Endodermal cell (in vitro differentiated cells): ENCODE measurements at regions not wholly inside any gene's neighbourhood (a gene's known extent, or its start where the extent isn't known, plus 50 kb on each side); places are given as distances from the start of the nearest gene placed in this dataset.

Experiments
- DNase-seq: peaks from one replicate; pipeline ENCODE4 v3.0.0-alpha.2; 2017
- H3K27ac ChIP-seq: 2 replicates; pipeline ENCODE4 v1.5.1; 2013; ENCODE audit warnings: mild to moderate bottlenecking, low read depth, low read length, moderate library complexity
- H3K27me3 ChIP-seq: 2 replicates; pipeline ENCODE4 v1.6.1; 2013; ENCODE audit warnings: mild to moderate bottlenecking, low read length, moderate library complexity; ENCODE audit not compliant: insufficient read depth, control insufficient read depth, poor library complexity, severe bottlenecking
- H3K36me3 ChIP-seq: 2 replicates; pipeline ENCODE4 v1.7.0; 2013; ENCODE audit warnings: mild to moderate bottlenecking, low read length, moderate library complexity; ENCODE audit not compliant: control insufficient read depth, insufficient read depth
- H3K4me1 ChIP-seq: one replicate; pipeline ENCODE4 v1.7.0; 2013; ENCODE audit warnings: low read length; ENCODE audit not compliant: control insufficient read depth, insufficient read depth
- H3K4me3 ChIP-seq: 2 replicates; pipeline ENCODE4 v1.5.1; 2013; ENCODE audit warnings: mild to moderate bottlenecking, low read length, moderate library complexity
- H3K9ac ChIP-seq: 2 replicates; pipeline ENCODE4 v1.6.1; 2013; ENCODE audit warnings: mild to moderate bottlenecking, low read length, moderate library complexity; ENCODE audit not compliant: poor library complexity, severe bottlenecking; ENCODE audit errors: extremely low read depth
- H3K9me3 ChIP-seq: 2 replicates; pipeline ENCODE4 v1.6.1; 2013; ENCODE audit warnings: mild to moderate bottlenecking, low read length, moderate library complexity; ENCODE audit not compliant: control insufficient read depth
- H3K27ac Mint-ChIP-seq: 2 replicates; pipeline ENCODE4 v1.8.0; 2020; ENCODE audit warnings: mixed read lengths
- H3K27me3 Mint-ChIP-seq: 2 replicates; pipeline ENCODE4 v1.8.0; 2021; ENCODE audit warnings: mild to moderate bottlenecking, mixed read lengths; ENCODE audit not compliant: insufficient read depth
- H3K36me3 Mint-ChIP-seq: 2 replicates; pipeline ENCODE4 v1.8.0; 2020; ENCODE audit warnings: low read depth, mixed read lengths
- H3K4me1 Mint-ChIP-seq: 2 replicates; pipeline ENCODE4 v1.8.0; 2020; ENCODE audit warnings: mixed read lengths
- H3K4me3 Mint-ChIP-seq: 2 replicates; pipeline ENCODE4 v1.8.0; 2020; ENCODE audit warnings: mild to moderate bottlenecking, moderate library complexity, mixed read lengths
- H3K9me3 Mint-ChIP-seq: 2 replicates; pipeline ENCODE4 v1.8.0; 2020; ENCODE audit warnings: mild to moderate bottlenecking, mixed read lengths
- CTCF ChIP-seq: fragments of 200-600 bp; sonication (generic); conservative IDR thresholded peaks from 2 replicates; pipeline ENCODE4 v1.5.0; 2021; ENCODE audit warnings: antibody characterized with exemption, mild to moderate bottlenecking
- WGBS, 2 experiments: methylation state at CpG; one replicate each; pipeline versions ENCODE4 v1.1.5 to v1.1.7; 2013; ENCODE audit warnings: missing lambda C conversion rate in 2 of 2, mixed read lengths in 1 of 2; ENCODE audit not compliant: insufficient coverage in 1 of 2, insufficient read length in 1 of 2; 5-methylcytosine and 5-hydroxymethylcytosine counted together

- no peak overlapping the region for H3K4me3 Mint-ChIP-seq
- no peak for TF ChIP-seq CTCF
- Histone ChIP-seq H3K4me1 (no peaks in the 10 kb centered on the region), H3K27me3 (peaks cover 24% of the 10 kb centered on the region), H3K9ac (no peak overlapping the region), H3K27ac (no peak overlapping the region), H3K4me3 (no peak overlapping the region), H3K9me3 (no peaks in the 10 kb centered on the region), H3K36me3 (no peaks in the 10 kb centered on the region)
- H3K9me3 Mint-ChIP-seq, result no peaks in the 10 kb centered on the region
- H3K27ac Mint-ChIP-seq, result no peak overlapping the region
- peaks cover 9% of the 10 kb centered on the region for H3K27me3 Mint-ChIP-seq
- no peak for DNase-seq
- peaks cover 5% of the 10 kb centered on the region for H3K4me1 Mint-ChIP-seq
- peaks cover 2% of the 10 kb centered on the region for H3K36me3 Mint-ChIP-seq
Measured at GRCh38 chr11:92763336-92763735, 206.1 kb upstream of the MTNR1B start.

DNA sequence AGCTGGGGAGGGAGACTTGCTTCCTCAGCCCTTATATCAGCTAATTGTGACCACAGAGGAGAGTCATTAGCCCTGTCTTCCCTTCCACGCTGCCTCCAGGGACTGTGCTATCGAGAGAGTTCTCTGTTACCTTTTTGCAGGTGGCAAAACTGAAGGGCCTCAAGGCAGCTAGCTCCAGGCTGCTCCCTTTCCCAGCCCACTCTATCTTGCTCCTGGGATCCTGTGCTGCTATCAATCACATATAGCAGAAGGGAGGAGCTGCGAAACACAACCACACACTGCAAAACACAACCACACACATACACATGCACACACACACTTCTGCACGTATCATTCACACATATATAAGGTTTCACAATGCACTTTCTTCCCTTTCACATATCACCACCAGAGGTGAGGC, 205.3 kb upstream of the MTNR1B start:
- WGBS, 2 experiments, result 86% methylated on average over 1 to 4 of the region's 4 CpGs
- Mint-ChIP-seq H3K4me3 (no peak overlapping the region), H3K27me3 (peaks cover 12% of the 10 kb centered on the region), H3K4me1 (peaks cover 10% of the 10 kb centered on the region), H3K36me3 (peaks cover 2% of the 10 kb centered on the region), H3K9me3 (no peaks in the 10 kb centered on the region), H3K27ac (no peak overlapping the region)
- TF ChIP-seq CTCF, result no peak
- peaks cover 27% of the 10 kb centered on the region for H3K27me3 ChIP-seq
- no peak for DNase-seq
- H3K9ac ChIP-seq, result no peak overlapping the region
- H3K27ac ChIP-seq, result no peak overlapping the region
- no peaks in the 10 kb centered on the region for H3K4me1 ChIP-seq
- H3K4me3 ChIP-seq, result no peak overlapping the region
- H3K9me3 ChIP-seq, result no peaks in the 10 kb centered on the region
- H3K36me3 ChIP-seq, result no peaks in the 10 kb centered on the region

- Mint-ChIP-seq H3K4me3 (no peak overlapping the region), H3K27ac (no peak overlapping the region), H3K36me3 (peaks cover 2% of the 10 kb centered on the region), H3K27me3 (peaks cover 18% of the 10 kb centered on the region), H3K4me1 (peaks cover 16% of the 10 kb centered on the region), H3K9me3 (no peaks in the 10 kb centered on the region)
- WGBS, 2 experiments, result 95 to 100% methylated on average over 6 to 9 of the region's 9 CpGs
- Histone ChIP-seq H3K27me3 (peaks cover 33% of the 10 kb centered on the region), H3K4me3 (no peak overlapping the region), H3K9me3 (no peaks in the 10 kb centered on the region), H3K4me1 (no peaks in the 10 kb centered on the region), H3K9ac (no peak overlapping the region), H3K27ac (no peak overlapping the region), H3K36me3 (no peaks in the 10 kb centered on the region)
- no peak for TF ChIP-seq CTCF
- no peak for DNase-seq
Measured at GRCh38 chr11:92765082-92765840, 204.2 kb upstream of the MTNR1B start.
